H1 (cell line): ENCODE measurements at regions not wholly inside any gene's neighbourhood (a gene's known extent, or its start where the extent isn't known, plus 50 kb on each side); places are given as distances from the start of the nearest gene placed in this dataset.

ENCODE experiments used
- CTCF ChIA-PET: fragments of 300-600 bp; sonication (Branson Sonifier 250); formaldehyde crosslinking; loops from one replicate; lab custom pipeline; 2021; ENCODE audit not compliant: partially characterized antibody; lab: Charles Lee
- POLR2A ChIA-PET: fragments of 300-600 bp; sonication (Branson Sonifier 250); formaldehyde crosslinking; loops from one replicate; lab custom pipeline; 2021; ENCODE audit warnings: inconsistent platforms; ENCODE audit not compliant: partially characterized antibody; lab: Charles Lee
- DNase-seq, 2 experiments: peaks; one replicate each; pipeline versions ENCODE4 v3.0.0 to v3.0.0-alpha.2; 2010 to 2022; ENCODE audit warnings: low spot score in 2 of 2, low read depth in 1 of 2, mixed read lengths in 1 of 2
- FAIRE-seq: peaks from 2 replicates; lab custom pipeline; 2011; peaks lifted over from hg19 to GRCh38; lab: Jason Lieb, UNC
- H2AFZ ChIP-seq: 2 replicates; pipeline ENCODE4 v1.8.1; 2012; ENCODE audit warnings: low read length, inconsistent platforms
- H2AK5ac ChIP-seq: 2 replicates; pipeline ENCODE4 v1.6.1; 2013; ENCODE audit warnings: low read depth, low read length
- H2BK120ac ChIP-seq: replicated peaks from 2 replicates; pipeline ENCODE3; 2013; ENCODE audit warnings: low read depth, low read length, inconsistent platforms
- H2BK12ac ChIP-seq: 2 replicates; pipeline ENCODE4 v1.6.1; 2013; ENCODE audit warnings: low read depth, low read length
- H2BK15ac ChIP-seq: 2 replicates; pipeline ENCODE4 v1.6.1; 2013; ENCODE audit warnings: low read length
- H2BK20ac ChIP-seq: 2 replicates; pipeline ENCODE4 v1.6.1; 2013; ENCODE audit warnings: low read length
- H2BK5ac ChIP-seq: 2 replicates; pipeline ENCODE4 v1.6.1; 2013; ENCODE audit warnings: low read depth, low read length
- H3K14ac ChIP-seq: 2 replicates; pipeline ENCODE4 v1.6.1; 2013; ENCODE audit warnings: inconsistent platforms; ENCODE audit not compliant: insufficient read length
- H3K18ac ChIP-seq: 2 replicates; pipeline ENCODE4 v1.6.1; 2013; ENCODE audit warnings: low read length; ENCODE audit errors: extremely low read depth
- H3K23ac ChIP-seq: 2 replicates; pipeline ENCODE4 v1.6.1; 2013; ENCODE audit warnings: inconsistent platforms; ENCODE audit not compliant: insufficient read length
- H3K23me2 ChIP-seq: 2 replicates; pipeline ENCODE4 v1.6.1; 2013; ENCODE audit warnings: low read depth, low read length
- H3K27ac ChIP-seq: 2 replicates; pipeline ENCODE4 v1.6.1; 2011; ENCODE audit warnings: low read depth, low read length, inconsistent platforms
- H3K27me3 ChIP-seq, 4 experiments: replicated peaks in 1 of 4; 1 replicate in 1 of 4; 2 replicates in 3 of 4; pipeline versions ENCODE4 v1.6.1 to v1.8.1; 2011 to 2013; ENCODE audit warnings: low read length in 3 of 4, mild to moderate bottlenecking in 3 of 4, inconsistent platforms in 2 of 4, mixed read lengths in 2 of 4, moderate library complexity in 1 of 4; ENCODE audit not compliant: control insufficient read depth in 3 of 4, insufficient read depth in 3 of 4; ENCODE audit errors: extremely low read depth in 1 of 4
- H3K36me3 ChIP-seq, 4 experiments: 2 replicates each; pipeline versions ENCODE4 v1.6.1 to v1.8.1; 2011 to 2013; ENCODE audit warnings: mild to moderate bottlenecking in 4 of 4, low read length in 3 of 4, moderate library complexity in 2 of 4, control low read depth in 1 of 4, inconsistent platforms in 1 of 4; ENCODE audit not compliant: insufficient read depth in 4 of 4, control insufficient read depth in 2 of 4
- H3K4ac ChIP-seq: replicated peaks from 2 replicates; pipeline ENCODE3; 2013; ENCODE audit warnings: low read length, low read depth, mixed read lengths, inconsistent platforms; ENCODE audit not compliant: insufficient read length
- H3K4me1 ChIP-seq, 4 experiments: replicated peaks in 1 of 4; 1 replicate in 1 of 4; 2 replicates in 3 of 4; pipeline versions ENCODE4 v1.6.1 to v1.8.1; 2011 to 2013; ENCODE audit warnings: low read length in 3 of 4, inconsistent platforms in 2 of 4, mixed read lengths in 1 of 4; ENCODE audit not compliant: insufficient read depth in 4 of 4, control insufficient read depth in 3 of 4
- H3K4me2 ChIP-seq, 2 experiments: 2 replicates each; pipeline versions ENCODE4 v1.6.1 to v1.8.1; 2011 to 2013; ENCODE audit warnings: low read depth in 2 of 2, low read length in 2 of 2, control low read depth in 1 of 2, inconsistent platforms in 1 of 2, mild to moderate bottlenecking in 1 of 2; ENCODE audit not compliant: insufficient read depth in 1 of 2
- H3K4me3 ChIP-seq, 4 experiments: fragments of 200-600, 300-600 bp in 1 of 4; sonication (generic), shearing (Covaris generic), sonication (Bioruptor Twin) in 1 of 4; 2 replicates each; pipeline versions ENCODE4 v1.5.1 to v1.8.1; 2011 to 2016; ENCODE audit warnings: low read length in 4 of 4, low read depth in 3 of 4, control low read depth in 2 of 4, inconsistent platforms in 2 of 4, mild to moderate bottlenecking in 2 of 4, mixed read lengths in 1 of 4, moderate library complexity in 1 of 4; ENCODE audit not compliant: insufficient read depth in 2 of 4; ENCODE audit errors: extremely low read depth in 1 of 4
- H3K56ac ChIP-seq: replicated peaks from 2 replicates; pipeline ENCODE3; 2013; ENCODE audit warnings: low read depth, mild to moderate bottlenecking, mixed read lengths, low read length, inconsistent platforms; ENCODE audit not compliant: insufficient read length
- H3K79me1 ChIP-seq: 2 replicates; pipeline ENCODE4 v1.6.1; 2013; ENCODE audit warnings: low read depth, low read length, control low read depth
- H3K79me2 ChIP-seq, 2 experiments: 2 replicates each; pipeline versions ENCODE4 v1.6.1 to v1.8.1; 2012 to 2013; ENCODE audit warnings: low read length in 2 of 2, mild to moderate bottlenecking in 2 of 2, inconsistent platforms in 1 of 2; ENCODE audit not compliant: insufficient read depth in 2 of 2, control insufficient read depth in 1 of 2
- H3K9ac ChIP-seq, 4 experiments: replicated peaks in 1 of 4; 1 replicate in 1 of 4; 2 replicates in 3 of 4; pipeline versions ENCODE4 v1.6.1 to v1.8.1; 2011 to 2013; ENCODE audit warnings: low read depth in 3 of 4, low read length in 3 of 4, control low read depth in 2 of 4, mild to moderate bottlenecking in 2 of 4, moderate library complexity in 2 of 4, inconsistent platforms in 1 of 4; ENCODE audit errors: extremely low read depth in 1 of 4
- H3K9me3 ChIP-seq, 2 experiments: 2 replicates each; pipeline versions ENCODE4 v1.6.1 to v1.8.1; 2012 to 2013; ENCODE audit warnings: mild to moderate bottlenecking in 2 of 2, moderate library complexity in 2 of 2, control low read depth in 1 of 2, inconsistent platforms in 1 of 2, low read depth in 1 of 2, low read length in 1 of 2, mixed read lengths in 1 of 2; ENCODE audit not compliant: insufficient read depth in 2 of 2
- H4K20me1 ChIP-seq, 2 experiments: replicated peaks in 1 of 2; 2 replicates each; pipeline versions ENCODE3 to v1.8.1; 2011 to 2013; ENCODE audit warnings: inconsistent platforms in 2 of 2, low read length in 2 of 2, mild to moderate bottlenecking in 1 of 2; ENCODE audit not compliant: insufficient read depth in 2 of 2, control insufficient read depth in 1 of 2
- H4K5ac ChIP-seq: 2 replicates; pipeline ENCODE4 v1.6.1; 2013; ENCODE audit warnings: low read length, low read depth, mixed read lengths, inconsistent platforms; ENCODE audit not compliant: insufficient read length
- H4K8ac ChIP-seq: 2 replicates; pipeline ENCODE4 v1.8.0; 2013; ENCODE audit warnings: mild to moderate bottlenecking, moderate library complexity, low read length, inconsistent platforms; ENCODE audit not compliant: insufficient read depth; ENCODE audit errors: extremely low read depth
- H4K91ac ChIP-seq: replicated peaks from 2 replicates; pipeline ENCODE3; 2013; ENCODE audit warnings: low read length, mixed read lengths, inconsistent platforms; ENCODE audit not compliant: insufficient read length
- ASH2L ChIP-seq: fragments of 200-600, 300-600 bp; sonication (generic); IDR thresholded peaks from one replicate; pipeline ENCODE4 v1.7.1; 2017; ENCODE audit warnings: low read length
- BRCA1 ChIP-seq: IDR thresholded peaks from 2 replicates; pipeline ENCODE4 v1.6.1; 2012; ENCODE audit warnings: low read depth, low read length, improper control_type of control experiment
- CBX5 ChIP-seq: fragments of 300-800, 300-1000 bp; sonication (generic); IDR thresholded peaks from 2 replicates; pipeline ENCODE4 v1.7.1; 2016; ENCODE audit warnings: antibody characterized with exemption, low read length, low read depth
- CHD1 ChIP-seq: IDR thresholded peaks from 2 replicates; pipeline ENCODE4 v1.6.1; 2012; ENCODE audit warnings: low read depth, low read length, improper control_type of control experiment
- CHD2 ChIP-seq: IDR thresholded peaks from 2 replicates; pipeline ENCODE4 v1.6.1; 2012; ENCODE audit warnings: low read length, improper control_type of control experiment
- HDAC6 ChIP-seq: IDR thresholded peaks from one replicate; pipeline ENCODE4 v1.7.1; 2012; ENCODE audit warnings: low read depth, mild to moderate bottlenecking, inconsistent platforms, low read length, moderate library complexity
- JUND ChIP-seq: IDR thresholded peaks from 2 replicates; pipeline ENCODE4 v1.6.1; 2011; ENCODE audit warnings: mild to moderate bottlenecking, improper control_type of control experiment, low read length
- KDM1A ChIP-seq: fragments of 200-600, 300-600 bp; sonication (generic); IDR thresholded peaks from 2 replicates; pipeline ENCODE4 v1.7.1; 2016; ENCODE audit warnings: mild to moderate bottlenecking, low read length, borderline replicate concordance
- NANOG ChIP-seq: IDR thresholded peaks from 2 replicates; pipeline ENCODE4 v1.6.1; 2011; ENCODE audit warnings: low read length, low read depth, mild to moderate bottlenecking, inconsistent platforms; ENCODE audit not compliant: insufficient read depth, poor library complexity, severe bottlenecking
- NRF1 ChIP-seq: IDR thresholded peaks from 2 replicates; pipeline ENCODE4 v1.6.1; 2011; ENCODE audit warnings: mild to moderate bottlenecking, low read depth, low read length, improper control_type of control experiment
- PHF8 ChIP-seq: fragments of 200-600 bp; sonication (generic); conservative IDR thresholded peaks from 2 replicates; pipeline ENCODE4 v1.7.1; 2012; ENCODE audit warnings: low read depth, mild to moderate bottlenecking, inconsistent platforms, low read length, moderate library complexity
- SP1 ChIP-seq: IDR thresholded peaks from 2 replicates; pipeline ENCODE4 v1.6.1; 2011; ENCODE audit warnings: low read depth, low read length
- SP4 ChIP-seq: IDR thresholded peaks from 2 replicates; pipeline ENCODE4 v1.6.1; 2012; ENCODE audit warnings: low read length, inconsistent platforms
- SUZ12 ChIP-seq: fragments of 200-600 bp; sonication (generic); IDR thresholded peaks from 2 replicates; pipeline ENCODE4 v1.6.1; 2012; ENCODE audit warnings: mild to moderate bottlenecking, inconsistent platforms, low read length, moderate library complexity, mixed read lengths
- TAF7 ChIP-seq: optimal IDR thresholded peaks from 2 replicates; pipeline ENCODE3; 2011; ENCODE audit warnings: low read depth, mild to moderate bottlenecking, inconsistent platforms, low read length, moderate library complexity, borderline replicate concordance
- WGBS, 2 experiments: shearing (Covaris generic) in 1 of 2; methylation state at CpG; one replicate each; pipeline versions ENCODE4 v1.1.6 to v1.1.7; 2013 to 2015; ENCODE audit warnings: low lambda C conversion rate in 2 of 2, mixed read lengths in 2 of 2, inconsistent platforms in 1 of 2, low coverage in 1 of 2, missing lambda C conversion rate in 1 of 2; ENCODE audit not compliant: insufficient replicate concordance in 2 of 2, insufficient coverage in 1 of 2, insufficient read length in 1 of 2; ENCODE audit errors: extremely low coverage in 1 of 2, missing lambda C conversion rate in 1 of 2; 5-methylcytosine and 5-hydroxymethylcytosine counted together

GRCh38 chr10:4229106-4229505, 444.1 kb upstream of the KLF6 start:
- Histone ChIP-seq H3K27ac (no peak overlapping the region), H3K9me3 (no peaks in the 10 kb centered on the region; a peak in 1 of 4 replicates), H3K36me3 (no peaks in the 10 kb centered on the region), H4K8ac (no peak overlapping the region), H3K4ac (no peak overlapping the region), H3K4me1 (no peaks in the 10 kb centered on the region), H4K5ac (no peak overlapping the region), H2BK20ac (no peak overlapping the region), H3K56ac (no peak overlapping the region), H3K79me2 (no peaks in the 10 kb centered on the region), H3K27me3 (no peaks in the 10 kb centered on the region), H3K4me3 (no peak overlapping the region), H3K9ac (no peak overlapping the region), H3K23me2 (no peaks in the 10 kb centered on the region; the same call in 1 of the 2 replicates), H3K23ac (no peak overlapping the region), H3K79me1 (no peaks in the 10 kb centered on the region), H2BK12ac (no peak overlapping the region), H4K91ac (no peak overlapping the region), H2BK15ac (no peak overlapping the region), H2BK5ac (no peak overlapping the region), H3K4me2 (no peak overlapping the region), H2AFZ (no peak overlapping the region), H2BK120ac (no peak overlapping the region), H3K14ac (no peak overlapping the region), H2AK5ac (no peak overlapping the region), H3K18ac (no peak overlapping the region), H4K20me1 (no peaks in the 10 kb centered on the region)
- no peak for FAIRE-seq
- WGBS, 2 experiments, result 95% methylated on average over 5 of the region's 5 CpGs; no CpG with 5 or more reads in 1 of the 2 experiments
- POLR2A ChIA-PET, result no interaction called here
- DNase-seq, result no peak
- CTCF ChIA-PET, result interaction anchor here (1.7 kb wide), 1 partner anchor 14 kb away, joined by 6 read pairs; no protein-coding TSS in a partner anchor
- no peak for TF ChIP-seq NRF1
- TF ChIP-seq ASH2L, result no peak
- TF ChIP-seq JUND, result no peak
- no peak for TF ChIP-seq PHF8
- no peak for TF ChIP-seq SP4
- TF ChIP-seq SP1, result no peak
- no peak for TF ChIP-seq HDAC6
- no peak for TF ChIP-seq TAF7
- no peak for TF ChIP-seq BRCA1
- TF ChIP-seq CHD1, result no peak
- no peak for TF ChIP-seq NANOG
- TF ChIP-seq CHD2, result no peak
- TF ChIP-seq KDM1A, result no peak
- no peak for TF ChIP-seq CBX5
- TF ChIP-seq SUZ12, result no peak
